Suprapubic skin (tissue), 4 donors: ENCODE measurements at regions not wholly inside any gene's neighbourhood (a gene's known extent, or its start where the extent isn't known, plus 50 kb on each side); places are given as distances from the start of the nearest gene placed in this dataset.

ENCODE experiments used
- DNase-seq, 2 donors: peaks; one replicate each; pipeline ENCODE4 v3.0.0-alpha.2; 2019; ENCODE audit warnings: low spot score in 2 of 2
- H3K27ac ChIP-seq: fragments of 200-600 bp; sonication (generic); one replicate; pipeline ENCODE4 v1.5.1; 2019
- H3K27me3 ChIP-seq: fragments of 200-600 bp; sonication (generic); one replicate; pipeline ENCODE4 v1.5.1; 2019
- H3K36me3 ChIP-seq: fragments of 200-600 bp; sonication (generic); one replicate; pipeline ENCODE4 v1.5.1; 2019
- H3K4me1 ChIP-seq: fragments of 200-600 bp; sonication (generic); one replicate; pipeline ENCODE4 v1.5.1; 2019
- H3K4me3 ChIP-seq: fragments of 200-600 bp; sonication (generic); one replicate; pipeline ENCODE4 v1.5.1; 2019; ENCODE audit warnings: mild to moderate bottlenecking
- H3K9me3 ChIP-seq: fragments of 200-600 bp; sonication (generic); one replicate; pipeline ENCODE4 v1.5.1; 2019
- CTCF ChIP-seq, 2 donors: fragments of 200-600 bp in 1 of 2; fragments of 450-650 bp in 1 of 2; sonication (generic) in 1 of 2; IDR thresholded peaks; one replicate each; pipeline ENCODE4 v1.5.1; 2016 to 2019; ENCODE audit warnings: antibody characterized with exemption in 2 of 2, mild to moderate bottlenecking in 1 of 2, moderate library complexity in 1 of 2
- EP300 ChIP-seq: sonication (generic); formaldehyde crosslinking; IDR thresholded peaks from one replicate; pipeline ENCODE4 v1.6.1; 2017; ENCODE audit warnings: antibody characterized with exemption
- POLR2A ChIP-seq, 2 donors: fragments of 450-650 bp; IDR thresholded peaks; one replicate each; pipeline ENCODE4 v1.6.1; 2017; ENCODE audit warnings: antibody characterized with exemption in 2 of 2, mild to moderate bottlenecking in 2 of 2, moderate library complexity in 2 of 2
- POLR2AphosphoS5 ChIP-seq, 3 donors: sonication (generic); formaldehyde crosslinking; IDR thresholded peaks; one replicate each; pipeline ENCODE4 v1.6.1; 2017; ENCODE audit warnings: antibody characterized with exemption in 3 of 3
- WGBS: methylation state at CpG from one replicate; pipeline ENCODE4 v1.1.5; 2018; 5-methylcytosine and 5-hydroxymethylcytosine counted together

- no peak overlapping the region for H3K27ac ChIP-seq
- H3K4me1 ChIP-seq, result no peaks in the 10 kb centered on the region
- DNase-seq, result no peak
- no peaks in the 10 kb centered on the region for H3K36me3 ChIP-seq
- no peak overlapping the region for H3K4me3 ChIP-seq
- WGBS, result 100% methylated on average over 1 of the region's 1 CpG
- H3K9me3 ChIP-seq, result no peaks in the 10 kb centered on the region
- TF ChIP-seq POLR2A (IDR thresholded peaks at IDR 0.05) (no peak), EP300 (no peak), CTCF (IDR thresholded peaks at IDR 0.05) (no peak), POLR2AphosphoS5 (IDR thresholded peaks at IDR 0.05) (no peak)
- H3K27me3 ChIP-seq, result no peaks in the 10 kb centered on the region
Observed at GRCh38 chr15:53171571-53171970, 381.4 kb upstream of the ONECUT1 start.

- Histone ChIP-seq H3K4me3 (no peak overlapping the region), H3K36me3 (no peaks in the 10 kb centered on the region), H3K9me3 (no peaks in the 10 kb centered on the region), H3K27ac (no peak overlapping the region), H3K4me1 (no peaks in the 10 kb centered on the region), H3K27me3 (no peaks in the 10 kb centered on the region)
- WGBS, result 79% methylated on average over 2 of the region's 2 CpGs
- TF ChIP-seq POLR2A (IDR thresholded peaks at IDR 0.05) (no peak), POLR2AphosphoS5 (IDR thresholded peaks at IDR 0.05) (no peak), CTCF (IDR thresholded peaks at IDR 0.05) (no peak), EP300 (no peak)
- no peak for DNase-seq
Observed at GRCh38 chr15:53166684-53167201, 376.6 kb upstream of the ONECUT1 start.

- Histone ChIP-seq H3K9me3 (no peaks in the 10 kb centered on the region), H3K36me3 (no peaks in the 10 kb centered on the region), H3K27me3 (no peaks in the 10 kb centered on the region)
Observed at GRCh38 chr15:53165988-53166683, 376.0 kb upstream of the ONECUT1 start.

GRCh38 chr15:53160092-53160704 lies 370.1 kb upstream of the ONECUT1 start:
- H3K4me1 ChIP-seq, result no peaks in the 10 kb centered on the region
- H3K9me3 ChIP-seq, result no peaks in the 10 kb centered on the region
- H3K27ac ChIP-seq, result no peak overlapping the region
- no peak overlapping the region for H3K4me3 ChIP-seq
- DNase-seq, result no peak
- 51% methylated on average over 3 of the region's 3 CpGs for WGBS
- H3K27me3 ChIP-seq, result no peaks in the 10 kb centered on the region
- no peaks in the 10 kb centered on the region for H3K36me3 ChIP-seq
- TF ChIP-seq EP300, result no peak
- TF ChIP-seq POLR2AphosphoS5 (IDR thresholded peaks at IDR 0.05), result no peak
- TF ChIP-seq CTCF (IDR thresholded peaks at IDR 0.05), result no peak
- no peak for TF ChIP-seq POLR2A (IDR thresholded peaks at IDR 0.05)

More at GRCh38 chr15:53165988-53166683, 376.0 kb upstream of the ONECUT1 start:
- no peak overlapping the region for H3K4me3 ChIP-seq
- H3K27ac ChIP-seq, result no peak overlapping the region
- 61% methylated on average over 7 of the region's 7 CpGs for WGBS
- DNase-seq, result no peak
- TF ChIP-seq EP300, result no peak
- TF ChIP-seq CTCF (IDR thresholded peaks at IDR 0.05), result no peak
- no peak for TF ChIP-seq POLR2A (IDR thresholded peaks at IDR 0.05)
- no peak for TF ChIP-seq POLR2AphosphoS5 (IDR thresholded peaks at IDR 0.05)
- no peaks in the 10 kb centered on the region for H3K4me1 ChIP-seq

GRCh38 chr15:53159458-53159857 lies 369.3 kb upstream of the ONECUT1 start:
- Histone ChIP-seq H3K27me3 (no peaks in the 10 kb centered on the region), H3K9me3 (no peaks in the 10 kb centered on the region), H3K4me1 (no peaks in the 10 kb centered on the region), H3K36me3 (no peaks in the 10 kb centered on the region), H3K27ac (no peak overlapping the region), H3K4me3 (no peak overlapping the region)
- no peak for TF ChIP-seq POLR2A (IDR thresholded peaks at IDR 0.05)
- no peak for TF ChIP-seq EP300
- TF ChIP-seq POLR2AphosphoS5 (IDR thresholded peaks at IDR 0.05), result no peak
- no peak for TF ChIP-seq CTCF (IDR thresholded peaks at IDR 0.05)
- no peak for DNase-seq
